Nephron (organoid): ENCODE measurements at regions not wholly inside any gene's neighbourhood (a gene's known extent, or its start where the extent isn't known, plus 50 kb on each side); places are given as distances from the start of the nearest gene placed in this dataset.

Experiments
- H3K27ac Mint-ChIP-seq, 3 experiments: 2 replicates each; pipeline ENCODE4 v1.8.0; 2020; ENCODE audit warnings: mixed read lengths in 3 of 3, mild to moderate bottlenecking in 2 of 3, moderate library complexity in 1 of 3
- H3K27me3 Mint-ChIP-seq: 2 replicates; pipeline ENCODE4 v1.8.0; 2021; ENCODE audit warnings: low read depth, mild to moderate bottlenecking, moderate library complexity, mixed read lengths
- H3K36me3 Mint-ChIP-seq: 2 replicates; pipeline ENCODE4 v1.8.0; 2020; ENCODE audit warnings: low read depth, mixed read lengths
- H3K4me1 Mint-ChIP-seq: 2 replicates; pipeline ENCODE4 v1.8.0; 2020; ENCODE audit warnings: mixed read lengths
- H3K4me3 Mint-ChIP-seq, 3 experiments: 2 replicates each; pipeline ENCODE4 v1.8.0; 2020; ENCODE audit warnings: mild to moderate bottlenecking in 3 of 3, mixed read lengths in 3 of 3, moderate library complexity in 2 of 3
- H3K9me3 Mint-ChIP-seq: 2 replicates; pipeline ENCODE4 v1.8.0; 2020; ENCODE audit warnings: mixed read lengths
- TF ChIP-seq, protein P1 (sequence below), 3 experiments: fragments of 200-600 bp; sonication (generic); IDR thresholded peaks; one replicate each; pipeline ENCODE4 v1.5.0; 2021; ENCODE audit warnings: antibody characterized with exemption in 3 of 3; ENCODE audit not compliant: unreplicated experiment in 3 of 3

DNA sequence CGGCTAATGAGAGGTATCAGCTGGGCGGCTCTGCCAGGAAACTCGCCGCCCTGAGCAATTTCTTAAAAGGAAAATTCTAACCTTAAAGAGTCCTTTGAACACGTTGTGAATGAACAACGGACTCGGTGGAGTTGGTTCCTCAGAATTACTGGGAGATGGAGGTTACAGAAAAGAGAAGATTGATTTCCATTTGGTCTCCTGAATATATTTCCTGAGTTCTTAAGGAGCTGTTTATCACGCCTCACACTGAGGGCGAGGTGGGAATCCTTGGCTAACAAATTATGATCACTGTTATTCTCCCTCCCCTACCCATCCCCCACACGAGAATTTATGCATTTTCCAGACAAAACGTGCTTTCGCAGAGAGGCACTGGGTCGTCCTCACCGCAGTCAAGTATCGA is 194.5 kb upstream of the C14orf180 start:
- peaks cover 28% of the 10 kb centered on the region for H3K27me3 Mint-ChIP-seq
- TF ChIP-seq, protein P1, sequence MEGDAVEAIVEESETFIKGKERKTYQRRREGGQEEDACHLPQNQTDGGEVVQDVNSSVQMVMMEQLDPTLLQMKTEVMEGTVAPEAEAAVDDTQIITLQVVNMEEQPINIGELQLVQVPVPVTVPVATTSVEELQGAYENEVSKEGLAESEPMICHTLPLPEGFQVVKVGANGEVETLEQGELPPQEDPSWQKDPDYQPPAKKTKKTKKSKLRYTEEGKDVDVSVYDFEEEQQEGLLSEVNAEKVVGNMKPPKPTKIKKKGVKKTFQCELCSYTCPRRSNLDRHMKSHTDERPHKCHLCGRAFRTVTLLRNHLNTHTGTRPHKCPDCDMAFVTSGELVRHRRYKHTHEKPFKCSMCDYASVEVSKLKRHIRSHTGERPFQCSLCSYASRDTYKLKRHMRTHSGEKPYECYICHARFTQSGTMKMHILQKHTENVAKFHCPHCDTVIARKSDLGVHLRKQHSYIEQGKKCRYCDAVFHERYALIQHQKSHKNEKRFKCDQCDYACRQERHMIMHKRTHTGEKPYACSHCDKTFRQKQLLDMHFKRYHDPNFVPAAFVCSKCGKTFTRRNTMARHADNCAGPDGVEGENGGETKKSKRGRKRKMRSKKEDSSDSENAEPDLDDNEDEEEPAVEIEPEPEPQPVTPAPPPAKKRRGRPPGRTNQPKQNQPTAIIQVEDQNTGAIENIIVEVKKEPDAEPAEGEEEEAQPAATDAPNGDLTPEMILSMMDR (IDR thresholded peaks at IDR 0.05; ENCODE audit: unreplicated experiment in 3 of 3), result no peak
- H3K27ac Mint-ChIP-seq, result peak overlapping the region in 1 of 3 experiments; percentile 48
- peak overlapping the region in 1 of 3 experiments; percentile 26 for H3K4me3 Mint-ChIP-seq
- H3K36me3 Mint-ChIP-seq, result peaks cover 7% of the 10 kb centered on the region
- H3K4me1 Mint-ChIP-seq, result peaks cover 27% of the 10 kb centered on the region
- peaks cover 17% of the 10 kb centered on the region for H3K9me3 Mint-ChIP-seq

DNA sequence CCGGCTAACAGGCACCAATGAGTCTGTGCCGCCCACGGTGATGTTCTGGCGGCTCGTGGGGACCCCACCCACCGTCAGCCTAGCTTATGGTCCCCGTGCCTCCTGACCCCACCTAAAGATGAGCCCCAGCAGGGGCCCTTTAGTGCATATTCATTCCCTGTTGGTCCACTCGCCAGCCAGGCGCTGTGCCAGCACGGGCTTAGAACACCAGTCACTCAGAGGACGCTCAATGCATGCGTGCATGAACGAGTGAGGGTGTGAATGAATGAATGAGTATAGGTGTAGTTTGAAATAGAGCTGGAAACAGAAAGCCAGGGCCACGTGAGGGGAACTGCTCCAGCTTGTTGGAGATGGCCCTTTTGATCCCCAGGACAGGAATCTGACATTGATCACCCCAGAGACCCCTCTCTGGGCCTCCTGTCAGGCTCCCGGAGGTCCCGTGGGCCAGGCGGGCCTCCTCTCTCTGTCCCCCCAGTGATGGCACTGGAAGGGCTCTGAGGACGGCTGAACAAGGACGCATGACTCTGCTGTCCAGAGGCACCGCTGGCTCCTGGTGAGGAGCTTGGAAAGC is 193.9 kb upstream of the C14orf180 start:
- Mint-ChIP-seq H3K9me3 (peaks cover 12% of the 10 kb centered on the region), H3K27me3 (peaks cover 29% of the 10 kb centered on the region), H3K27ac (peak overlapping the region in 1 of 3 experiments; percentile 48), H3K4me1 (peaks cover 27% of the 10 kb centered on the region), H3K4me3 (no peak overlapping the region), H3K36me3 (peaks cover 7% of the 10 kb centered on the region)
- TF ChIP-seq, protein P1 (IDR thresholded peaks at IDR 0.05; ENCODE audit: unreplicated experiment in 3 of 3), result no peak

DNA sequence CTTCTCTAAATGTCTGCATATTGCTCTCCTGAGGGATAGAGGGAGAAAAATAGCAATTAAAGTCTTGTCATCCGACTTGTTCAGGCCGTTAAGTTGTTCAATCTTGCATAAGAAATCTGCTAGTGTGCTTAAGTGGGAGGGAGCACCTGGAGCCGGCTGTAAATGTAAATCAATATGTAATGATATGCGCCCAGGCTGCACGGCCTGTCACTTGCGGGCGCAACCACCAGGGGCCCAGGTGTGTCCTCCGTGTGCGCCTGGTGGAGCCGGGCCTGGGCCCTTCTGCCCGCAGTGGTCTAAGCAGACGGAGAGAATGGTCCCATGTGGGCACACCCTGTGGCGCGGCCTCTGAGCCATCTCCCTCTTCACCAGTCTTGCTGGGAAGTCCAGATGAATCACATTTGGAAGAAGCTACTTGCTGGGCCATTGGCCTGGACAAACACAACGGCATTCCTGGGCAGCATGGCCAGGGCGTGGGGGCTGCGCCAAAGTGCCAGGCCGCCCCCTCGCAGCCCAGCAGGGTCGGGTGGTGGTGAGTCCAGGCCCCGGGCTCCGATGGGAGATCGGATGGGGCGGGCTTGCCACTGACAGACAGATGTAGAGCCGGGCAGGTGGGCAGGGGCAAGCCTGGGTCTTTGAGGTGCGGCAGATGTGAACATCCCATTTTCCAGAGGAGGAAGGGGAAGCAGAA is 193.3 kb upstream of the C14orf180 start:
- Mint-ChIP-seq H3K36me3 (peaks cover 5% of the 10 kb centered on the region), H3K27me3 (peaks cover 29% of the 10 kb centered on the region)
- TF ChIP-seq, protein P1 (IDR thresholded peaks at IDR 0.05; ENCODE audit: unreplicated experiment in 3 of 3), result no peak

DNA sequence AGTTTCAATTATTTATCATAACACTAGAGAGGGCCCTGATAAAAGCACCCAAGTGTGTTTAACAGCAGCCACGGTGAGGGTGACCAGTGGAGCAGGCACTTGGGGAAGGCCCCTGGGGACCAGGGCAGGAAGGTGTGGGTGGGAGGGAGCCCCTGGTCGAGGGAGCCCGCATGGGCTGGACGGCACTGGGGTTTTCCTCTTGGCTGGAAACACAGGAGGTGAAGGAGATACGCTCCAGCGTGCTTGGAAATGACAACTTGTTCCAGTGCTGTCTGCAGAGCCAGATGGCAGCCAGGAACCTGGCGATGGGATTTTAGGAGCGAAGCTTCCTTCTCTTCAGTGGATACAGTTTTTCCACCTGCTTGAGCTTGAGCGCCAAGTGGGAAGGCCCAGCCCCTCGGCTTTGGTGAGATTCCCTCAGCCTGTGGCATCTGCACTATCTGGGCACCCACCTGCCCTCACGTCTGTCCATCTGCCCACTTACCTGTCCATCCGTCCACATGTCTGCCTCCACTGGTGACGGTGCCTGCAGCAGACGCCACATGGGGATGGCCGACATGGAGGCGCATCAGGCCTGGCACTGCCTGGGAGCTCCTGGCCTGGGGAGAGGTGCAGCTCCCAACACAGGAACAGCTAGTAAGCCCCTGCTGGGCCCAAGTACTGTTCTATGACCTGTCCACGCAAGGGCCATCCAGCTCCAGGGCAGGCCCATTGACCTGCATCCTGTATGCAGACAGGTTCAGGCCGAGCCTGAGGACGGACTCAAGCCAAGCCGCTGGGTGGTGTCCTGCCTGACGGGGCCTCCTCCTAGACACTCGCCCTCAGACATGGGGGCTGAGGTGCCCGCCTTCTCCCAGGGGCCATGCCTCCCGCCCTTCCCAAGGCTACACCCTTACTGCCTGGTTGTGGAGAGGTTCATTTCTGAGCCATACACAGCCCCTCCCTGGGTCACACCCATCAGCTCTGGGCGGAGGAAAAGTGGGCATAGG is 192.2 kb upstream of the C14orf180 start:
- H3K27ac Mint-ChIP-seq, result no peak overlapping the region
- no peaks in the 10 kb centered on the region for H3K9me3 Mint-ChIP-seq
- no peak overlapping the region for H3K4me3 Mint-ChIP-seq
- H3K4me1 Mint-ChIP-seq, result peaks cover 34% of the 10 kb centered on the region
- peaks cover 27% of the 10 kb centered on the region for H3K27me3 Mint-ChIP-seq
- TF ChIP-seq, protein P1 (IDR thresholded peaks at IDR 0.05; ENCODE audit: unreplicated experiment in 3 of 3), result no peak
- no peaks in the 10 kb centered on the region for H3K36me3 Mint-ChIP-seq

More for the DNA sequence above, 193.3 kb upstream of the C14orf180 start:
- H3K27ac Mint-ChIP-seq, result no peak overlapping the region
- peaks cover 27% of the 10 kb centered on the region for H3K4me1 Mint-ChIP-seq
- H3K4me3 Mint-ChIP-seq, result no peak overlapping the region
- H3K9me3 Mint-ChIP-seq, result peaks cover 5% of the 10 kb centered on the region

DNA sequence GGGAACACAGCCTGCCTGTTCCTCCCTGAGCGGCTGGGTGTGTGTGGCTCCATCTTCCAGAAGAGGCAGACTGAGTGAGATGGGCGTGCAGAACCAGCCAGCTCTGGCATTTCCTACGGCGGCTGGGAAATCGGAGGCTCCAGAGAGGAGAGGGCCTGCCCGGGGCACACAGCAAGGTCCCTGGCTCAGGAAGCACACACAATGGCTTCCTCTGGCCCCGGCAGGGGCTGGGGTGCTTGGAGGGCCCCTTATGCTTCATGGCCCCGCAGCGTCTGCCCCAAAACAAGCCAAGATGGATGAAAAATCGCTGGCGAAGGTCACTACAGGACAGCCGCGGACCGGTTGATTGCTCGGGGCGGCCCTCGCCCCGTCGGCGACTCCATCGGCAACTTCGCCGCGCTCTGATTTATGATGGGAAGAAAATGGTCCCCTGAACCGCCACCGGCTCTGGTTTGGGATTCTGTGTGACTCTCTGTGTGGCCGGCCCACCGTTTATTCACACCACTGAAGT is 191.5 kb upstream of the C14orf180 start:
- Mint-ChIP-seq H3K4me1 (peaks cover 34% of the 10 kb centered on the region), H3K9me3 (no peaks in the 10 kb centered on the region), H3K36me3 (no peaks in the 10 kb centered on the region), H3K4me3 (no peak overlapping the region), H3K27me3 (peaks cover 27% of the 10 kb centered on the region), H3K27ac (no peak overlapping the region)
- TF ChIP-seq, protein P1 (IDR thresholded peaks at IDR 0.05; ENCODE audit: unreplicated experiment in 3 of 3), result no peak
